ENCODE measurements at regions not wholly inside any gene's neighbourhood (a gene's known extent, or its start where the extent isn't known, plus 50 kb on each side); places are given as distances from the start of the nearest gene placed in this dataset.

DNA sequence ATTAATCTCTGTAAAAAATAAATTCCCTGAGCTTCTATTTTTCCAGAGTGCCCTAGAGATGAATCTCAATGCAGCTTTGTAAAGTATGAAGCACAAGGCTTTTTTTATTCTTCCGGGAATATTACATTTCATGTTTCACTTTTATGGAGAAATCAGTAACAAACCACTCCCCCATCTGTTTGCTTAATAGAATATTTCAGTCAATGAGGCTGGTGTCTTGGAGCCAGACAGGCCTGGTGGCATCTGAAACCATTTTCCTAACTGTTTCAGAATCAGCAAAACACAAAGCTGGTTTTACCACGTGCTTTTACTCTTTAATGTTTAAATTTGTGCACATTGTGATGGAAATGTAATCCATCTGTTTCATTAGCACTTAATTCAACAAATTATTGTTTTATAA is 400.8 kb upstream of the HSF2 start:
- no peak overlapping the region for H3K27ac ChIP-seq
- TF ChIP-seq, protein P1, sequence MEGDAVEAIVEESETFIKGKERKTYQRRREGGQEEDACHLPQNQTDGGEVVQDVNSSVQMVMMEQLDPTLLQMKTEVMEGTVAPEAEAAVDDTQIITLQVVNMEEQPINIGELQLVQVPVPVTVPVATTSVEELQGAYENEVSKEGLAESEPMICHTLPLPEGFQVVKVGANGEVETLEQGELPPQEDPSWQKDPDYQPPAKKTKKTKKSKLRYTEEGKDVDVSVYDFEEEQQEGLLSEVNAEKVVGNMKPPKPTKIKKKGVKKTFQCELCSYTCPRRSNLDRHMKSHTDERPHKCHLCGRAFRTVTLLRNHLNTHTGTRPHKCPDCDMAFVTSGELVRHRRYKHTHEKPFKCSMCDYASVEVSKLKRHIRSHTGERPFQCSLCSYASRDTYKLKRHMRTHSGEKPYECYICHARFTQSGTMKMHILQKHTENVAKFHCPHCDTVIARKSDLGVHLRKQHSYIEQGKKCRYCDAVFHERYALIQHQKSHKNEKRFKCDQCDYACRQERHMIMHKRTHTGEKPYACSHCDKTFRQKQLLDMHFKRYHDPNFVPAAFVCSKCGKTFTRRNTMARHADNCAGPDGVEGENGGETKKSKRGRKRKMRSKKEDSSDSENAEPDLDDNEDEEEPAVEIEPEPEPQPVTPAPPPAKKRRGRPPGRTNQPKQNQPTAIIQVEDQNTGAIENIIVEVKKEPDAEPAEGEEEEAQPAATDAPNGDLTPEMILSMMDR (IDR thresholded peaks at IDR 0.05) = no peak
- TF ChIP-seq ZFX (IDR thresholded peaks at IDR 0.05; ENCODE audit: borderline replicate concordance) = no peak

DNA sequence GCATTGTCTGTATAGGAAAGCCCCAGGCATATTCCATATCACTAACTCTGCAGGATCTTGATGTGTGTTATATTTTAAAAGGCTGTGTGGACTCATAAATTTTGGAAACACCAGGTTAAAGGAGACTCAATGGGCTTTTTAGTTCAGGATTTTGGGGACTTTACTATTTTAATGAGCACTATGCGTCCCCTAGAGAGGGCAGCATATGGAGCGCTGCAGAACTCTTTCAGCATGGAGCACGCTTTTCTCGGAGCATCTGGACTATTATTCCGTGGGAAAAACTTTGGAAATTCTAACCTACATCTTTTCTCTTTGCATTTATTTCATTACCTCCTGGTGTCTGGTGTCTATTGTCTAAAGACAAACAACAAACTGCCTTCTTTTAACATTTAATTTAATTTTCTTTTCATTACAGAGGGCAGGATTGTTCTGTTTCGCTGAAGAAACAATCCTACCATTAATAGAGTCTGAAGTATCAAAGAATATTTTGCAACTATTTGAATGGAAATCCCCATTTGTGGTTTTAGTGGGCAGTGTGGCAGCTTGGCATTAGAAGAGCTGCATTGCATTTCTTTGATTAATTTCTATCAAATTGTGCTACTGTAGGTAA is 399.9 kb upstream of the HSF2 start:
- no peak for TF ChIP-seq ZFX (IDR thresholded peaks at IDR 0.05; ENCODE audit: borderline replicate concordance)
- TF ChIP-seq, protein P1 (IDR thresholded peaks at IDR 0.05) = no peak

DNA sequence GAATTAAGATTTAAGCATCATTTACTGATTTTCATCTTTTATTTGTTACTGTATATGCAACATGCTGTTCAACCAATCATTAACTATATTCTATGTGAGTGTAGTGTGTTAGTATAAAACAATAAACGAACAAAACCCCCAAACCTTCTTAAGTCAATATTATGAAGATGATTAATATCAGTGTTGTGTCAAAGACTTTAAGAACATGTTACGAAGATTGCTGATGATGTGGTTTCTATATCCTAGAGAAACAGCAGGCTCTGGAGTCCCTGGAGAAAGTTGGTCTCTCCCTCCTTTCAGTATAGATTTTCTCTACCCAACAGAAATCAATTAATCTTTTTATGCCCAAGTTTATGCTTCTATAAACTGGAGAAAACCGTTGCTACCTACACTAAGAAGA is 393.8 kb upstream of the HSF2 start:
- TF ChIP-seq, protein P1 (IDR thresholded peaks at IDR 0.05) = no peak
- TF ChIP-seq ZFX (IDR thresholded peaks at IDR 0.05; ENCODE audit: borderline replicate concordance) = no peak
- no peak overlapping the region for H3K27ac ChIP-seq

More for the DNA sequence above, 399.9 kb upstream of the HSF2 start:
- no peak overlapping the region for H3K27ac ChIP-seq

DNA sequence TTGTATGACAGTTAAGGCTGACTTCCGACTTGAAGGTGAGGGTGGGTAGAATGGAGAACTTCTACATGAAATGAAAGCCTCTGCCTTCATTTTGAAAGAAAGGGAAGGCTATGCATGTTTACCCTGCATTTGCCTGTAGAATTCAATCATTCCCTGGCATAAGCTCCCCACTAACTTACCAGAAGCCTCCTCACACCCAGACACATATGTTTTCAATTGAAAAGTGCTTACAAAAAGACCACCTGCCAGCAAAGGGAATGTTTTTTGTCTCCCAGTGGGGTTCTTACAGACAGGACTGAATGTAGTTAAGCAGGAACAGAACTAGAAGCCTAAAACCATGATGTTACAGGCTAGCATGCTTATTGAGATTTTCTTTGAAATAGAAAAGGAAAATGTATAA is 392.1 kb upstream of the HSF2 start:
- H3K27ac ChIP-seq = no peak overlapping the region
- TF ChIP-seq, protein P1 (IDR thresholded peaks at IDR 0.05) = no peak
- TF ChIP-seq ZFX (IDR thresholded peaks at IDR 0.05; ENCODE audit: borderline replicate concordance) = no peak

DNA sequence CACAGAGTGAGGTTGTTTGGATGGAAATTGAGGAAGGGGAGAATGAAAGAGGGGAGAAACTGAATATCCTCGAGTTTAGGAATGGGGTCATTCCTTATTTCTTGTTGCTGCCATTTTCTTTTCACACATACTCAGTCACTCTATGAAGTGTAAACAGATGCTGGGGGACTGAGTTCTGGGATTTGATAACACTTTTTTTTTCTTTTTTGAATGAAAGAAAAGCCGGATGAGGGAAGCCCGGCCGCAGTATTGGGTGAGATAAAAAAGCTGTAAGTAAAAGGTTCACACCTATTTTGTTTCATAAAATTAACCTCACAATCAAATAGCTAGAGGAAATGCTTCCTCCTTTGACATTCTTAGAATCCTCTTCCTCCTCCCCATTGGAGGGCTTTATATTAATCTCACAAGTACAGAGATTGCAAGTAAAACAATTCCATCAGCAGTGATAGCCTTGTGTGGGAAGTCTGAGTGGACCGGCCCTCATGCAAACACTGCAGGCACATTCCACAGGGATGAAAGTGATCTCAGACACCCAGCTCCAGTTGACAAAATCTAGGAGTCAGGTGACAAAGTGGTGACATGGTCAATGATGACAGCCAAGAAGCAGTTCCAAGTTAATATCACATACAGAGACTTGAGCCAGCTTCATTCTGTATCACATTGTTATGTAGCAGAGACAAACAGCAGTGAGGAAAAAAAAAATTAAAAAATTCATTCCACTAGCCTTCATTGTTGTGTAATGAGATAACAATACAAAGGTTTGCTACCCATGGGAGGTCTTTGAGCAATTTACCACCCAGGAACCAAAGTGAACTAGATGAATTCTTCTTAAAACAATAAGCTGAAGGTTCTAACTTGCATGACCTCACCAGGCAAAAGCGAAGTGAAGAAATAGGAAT is 391.1 kb upstream of the HSF2 start:
- no peak for TF ChIP-seq ZFX (IDR thresholded peaks at IDR 0.05; ENCODE audit: borderline replicate concordance)
- TF ChIP-seq, protein P1 (IDR thresholded peaks at IDR 0.05) = no peak
- no peak overlapping the region for H3K27ac ChIP-seq

DNA sequence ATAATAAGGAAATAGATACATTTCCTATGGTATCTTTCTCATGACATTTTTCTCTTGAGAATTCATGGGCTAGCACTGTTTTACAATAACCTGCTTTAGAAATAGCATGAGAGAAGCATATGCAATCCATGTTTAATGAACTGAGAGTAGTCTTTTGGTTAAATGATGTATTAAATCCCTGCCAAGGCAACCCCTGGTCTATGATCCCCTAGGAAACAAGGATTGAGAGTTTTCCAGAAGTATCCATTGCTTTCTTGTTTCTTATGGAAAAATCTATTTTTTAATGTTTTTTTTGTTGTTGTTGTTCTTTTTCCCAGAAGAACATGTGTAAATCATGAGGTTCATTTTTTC is 390.5 kb upstream of the HSF2 start:
- TF ChIP-seq, protein P1 (IDR thresholded peaks at IDR 0.05) = no peak
- no peak for TF ChIP-seq ZFX (IDR thresholded peaks at IDR 0.05; ENCODE audit: borderline replicate concordance)
- H3K27ac ChIP-seq = no peak overlapping the region

DNA sequence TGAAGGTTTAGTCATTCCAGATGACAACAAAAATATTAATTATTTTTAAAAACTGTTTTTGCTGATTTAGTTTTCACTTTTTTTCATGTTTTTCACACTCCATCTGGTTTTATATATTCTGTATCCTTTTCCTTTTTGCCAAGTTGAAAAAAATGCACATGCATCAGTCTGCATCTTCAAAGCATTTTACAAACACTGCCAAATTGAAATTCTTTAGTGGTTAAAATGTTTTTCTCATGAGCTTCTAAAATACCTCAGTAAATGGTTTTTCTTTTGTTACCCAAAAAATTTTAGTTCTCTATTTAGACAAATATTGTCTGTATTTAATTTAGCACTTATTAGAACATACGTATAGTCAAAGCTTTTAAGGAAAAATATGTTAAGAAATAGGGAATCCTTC is 386.9 kb upstream of the HSF2 start:
- no peak overlapping the region for H3K27ac ChIP-seq

More for the DNA sequence above, 386.9 kb upstream of the HSF2 start:
- TF ChIP-seq ZFX (IDR thresholded peaks at IDR 0.05; ENCODE audit: borderline replicate concordance) = no peak
- TF ChIP-seq, protein P1 (IDR thresholded peaks at IDR 0.05) = no peak
